Heart right ventricle (tissue), 16 donors: ENCODE measurements at regions not wholly inside any gene's neighbourhood (a gene's known extent, or its start where the extent isn't known, plus 50 kb on each side); places are given as distances from the start of the nearest gene placed in this dataset.
"Not testable (repeated sequence)": the region's sequence is repeated elsewhere in the genome, so short reads cannot be mapped to it uniquely, and the experiment has no call there.

Experiments used
- ATAC-seq, 8 donors: fragments of 200-7000 bp; cut with Tn5 transposase; one replicate each; pipeline ENCODE4 v1.9.1; 2020; ENCODE audit warnings: mild to moderate bottlenecking in 8 of 8, moderate library complexity in 8 of 8, moderate number of reproducible peaks in 1 of 8
- DNase-seq, 2 donors: peaks; one replicate each; pipeline ENCODE4 v3.0.0-alpha.2; 2020
- H3K27ac ChIP-seq, 10 donors: fragments of 200-600 bp; sonication (generic) in 2 of 10; one replicate each; pipeline versions ENCODE4 v1.5.0 to v1.8.0; 2020 to 2022; ENCODE audit warnings: mild to moderate bottlenecking in 3 of 10
- H3K27me3 ChIP-seq, 7 donors: fragments of 200-600 bp; one replicate each; pipeline ENCODE4 v1.8.0; 2021 to 2022; ENCODE audit warnings: mild to moderate bottlenecking in 2 of 7
- H3K36me3 ChIP-seq, 9 donors: fragments of 200-600 bp; sonication (generic) in 1 of 9; one replicate each; pipeline versions ENCODE4 v1.5.0 to v1.8.0; 2020 to 2022; ENCODE audit warnings: mild to moderate bottlenecking in 2 of 9
- H3K4me1 ChIP-seq, 9 donors: fragments of 200-600 bp; sonication (generic) in 1 of 9; one replicate each; pipeline versions ENCODE4 v1.5.0 to v1.8.0; 2020 to 2022; ENCODE audit warnings: mild to moderate bottlenecking in 4 of 9
- H3K4me3 ChIP-seq, 10 donors: fragments of 200-600 bp; sonication (generic) in 2 of 10; one replicate each; pipeline versions ENCODE4 v1.5.0 to v1.8.0; 2020 to 2022; ENCODE audit warnings: mild to moderate bottlenecking in 7 of 10, moderate library complexity in 2 of 10
- H3K9me3 ChIP-seq, 11 donors: fragments of 200-600 bp in 10 of 11; sonication (generic) in 2 of 11; one replicate each; pipeline versions ENCODE4 v1.5.0 to v1.8.0; 2013 to 2022; ENCODE audit warnings: mild to moderate bottlenecking in 2 of 11, control low read depth in 1 of 11, moderate library complexity in 1 of 11
- WGBS, 2 donors: extraction: QIAGEN DNeasy Blood & Tissue Kit; methylation state at CpG; one replicate each; pipeline ENCODE4 v1.1.7; 2013; ENCODE audit warnings: inconsistent platforms in 1 of 2; 5-methylcytosine and 5-hydroxymethylcytosine counted together
- intact Hi-C, 10 donors: fragments of 100-400 bp; cut with DNase I; formaldehyde crosslinking; loops; one replicate each; pipeline versions ENCODE4 v1.11.1 to v1.14.2; 2022
- donor health status: Arrhythmogenic right ventricular cardiomyopathy.
- donor health status: ischemic (EF 13 %, LVEDD 7.1; RV severe dilation, severe dysfunction).
- donor health status: healthy with polysubstance abuse.
- donor health status: DM: no; HTN: yes; CAD: no.
- donor health status: DM: no; HTN: no; CAD: no.
- donor health status: ischemic (EF 25% LVEDD 6.9; RV normal size, moderate dysfunction).
- donor health status: ischemic (EF 25% LVEDD 5.7; RV mildly dilated, moderate dysfunction).
- donor health status: healthy.
- donor health status: DM: yes; HTN: yes; CAD: no.
- donor health status: Ischemic cardiomyopathy.
- donor health status: ischemic (EF 35%, LVEDD 5.7; RV mildly dilated, moderate dysfunction).
- donor health status: nonischemic (EF 11% LVEDD 7.7; RV severe dilation, severe dysfunction).
- donor health status: DM: yes; HTN: yes; CAD: no.
- donor health status: PGD.
- donor health status: ischemic (EF 29% LVEDD 5.4; RV normal size, mild dysfunction).
- donor health status: nonischemic (EF 23%, LVEDD 6.1; RV moderate dilation, normal function).

GRCh38 chr2:111596808-111597705 is 286.9 kb downstream of the ANAPC1 start:
- H3K4me3 ChIP-seq, H3K27ac ChIP-seq, H3K9me3 ChIP-seq, H3K36me3 ChIP-seq, DNase-seq, intact Hi-C loops, H3K27me3 ChIP-seq, H3K4me1 ChIP-seq: not testable (repeated sequence)
- WGBS, 2 donors: 40 to 94% methylated on average over 1 to 2 of the region's 4 CpGs
- peak in 3 of 8 donors; percentile 18 to 44 (median 21) for ATAC-seq

- intact Hi-C loops, H3K4me3 ChIP-seq, H3K4me1 ChIP-seq, DNase-seq, H3K27me3 ChIP-seq, H3K36me3 ChIP-seq, H3K9me3 ChIP-seq, H3K27ac ChIP-seq: not testable (repeated sequence)
- ATAC-seq: peak in 6 of 8 donors; percentile 45 to 85 (median 53)
- 66 to 90% methylated on average over 2 of the region's 2 CpGs for WGBS, 2 donors
Measured at GRCh38 chr2:111598944-111599343, 285.0 kb downstream of the ANAPC1 start.

GRCh38 chr2:111602259-111602658 is 281.7 kb downstream of the ANAPC1 start:
- WGBS, 2 donors: 88 to 97% methylated on average over 6 to 7 of the region's 7 CpGs
- intact Hi-C loops, ATAC-seq: not testable (repeated sequence)

GRCh38 chr2:111605798-111606197 is 278.2 kb downstream of the ANAPC1 start:
- H3K27me3 ChIP-seq, DNase-seq, H3K9me3 ChIP-seq, H3K27ac ChIP-seq, H3K36me3 ChIP-seq, H3K4me1 ChIP-seq, intact Hi-C loops, ATAC-seq, H3K4me3 ChIP-seq: not testable (repeated sequence)
- whole genome bisulfite sequencing, 2 donors: 98% methylated on average over 6 of the region's 11 CpGs

More at GRCh38 chr2:111602259-111602658, 281.7 kb downstream of the ANAPC1 start:
- H3K36me3 ChIP-seq, H3K27ac ChIP-seq, H3K27me3 ChIP-seq, H3K9me3 ChIP-seq, DNase-seq, H3K4me3 ChIP-seq, H3K4me1 ChIP-seq: not testable (repeated sequence)

GRCh38 chr2:111606632-111607031 is 277.4 kb downstream of the ANAPC1 start:
- intact Hi-C loops, DNase-seq, H3K4me3 ChIP-seq, H3K36me3 ChIP-seq, H3K27ac ChIP-seq, H3K27me3 ChIP-seq, H3K9me3 ChIP-seq, ATAC-seq, H3K4me1 ChIP-seq: not testable (repeated sequence)
- no CpG with 5 or more reads among the region's 1 CpG for WGBS, 2 donors

GRCh38 chr2:111609146-111609844 is 274.7 kb downstream of the ANAPC1 start:
- H3K27me3 ChIP-seq, H3K36me3 ChIP-seq, DNase-seq, intact Hi-C loops, H3K9me3 ChIP-seq, H3K4me3 ChIP-seq, H3K27ac ChIP-seq, H3K4me1 ChIP-seq: not testable (repeated sequence)
- peak in 6 of 8 donors; percentile 33 to 84 (median 42) for ATAC-seq
- WGBS, 2 donors: 79 to 92% methylated on average over 1 to 3 of the region's 5 CpGs

GRCh38 chr2:111610035-111610434 is 274.0 kb downstream of the ANAPC1 start:
- ATAC-seq, H3K4me1 ChIP-seq, H3K36me3 ChIP-seq, DNase-seq, H3K27me3 ChIP-seq, H3K4me3 ChIP-seq, H3K27ac ChIP-seq, intact Hi-C loops, H3K9me3 ChIP-seq: not testable (repeated sequence)
- 83 to 93% methylated on average over 2 of the region's 2 CpGs for WGBS, 2 donors
